B cell (primary cell): ENCODE measurements at regions not wholly inside any gene's neighbourhood (a gene's known extent, or its start where the extent isn't known, plus 50 kb on each side); places are given as distances from the start of the nearest gene placed in this dataset.

ENCODE experiments used
- ATAC-seq: fragments of 200-7000 bp; cut with Tn5 transposase; one replicate; pipeline ENCODE4 v1.10.0; 2021; ENCODE audit warnings: low read depth, mild to moderate bottlenecking, moderate number of reproducible peaks, moderate library complexity
- CTCF ChIA-PET: fragments of 350-600 bp; sonication (Branson Sonifier 250); formaldehyde crosslinking; loops from one replicate; lab custom pipeline; 2021; ENCODE audit warnings: antibody characterized with exemption, inconsistent platforms; lab: Charles Lee
- POLR2A ChIA-PET: fragments of 350-600 bp; sonication (Branson Sonifier 250); formaldehyde crosslinking; loops from one replicate; lab custom pipeline; 2021; ENCODE audit warnings: antibody characterized with exemption; lab: Charles Lee
- DNase-seq: peaks from one replicate; pipeline ENCODE4 v3.0.0; 2013
- H2AFZ ChIP-seq: 2 replicates; pipeline ENCODE4 v1.6.1; 2012; ENCODE audit warnings: mild to moderate bottlenecking, low read depth, low read length; ENCODE audit not compliant: insufficient read depth, poor library complexity, severe bottlenecking
- H3K27ac ChIP-seq, 2 donors: 1 replicate in 1 of 2; 2 replicates in 1 of 2; pipeline ENCODE4 v1.5.1; 2012 to 2013; ENCODE audit warnings: low read length in 2 of 2, mild to moderate bottlenecking in 2 of 2, moderate library complexity in 1 of 2
- H3K27me3 ChIP-seq, 4 experiments: fragments of 200-600 bp in 1 of 4; sonication (generic) in 1 of 4; replicated peaks in 1 of 4; 1 replicate in 2 of 4; 2 replicates in 2 of 4; pipeline versions ENCODE4 v1.6.1 to v1.7.0; 2013 to 2016; ENCODE audit warnings: low read length in 3 of 4, mild to moderate bottlenecking in 2 of 4, mixed read lengths in 1 of 4, moderate library complexity in 1 of 4; ENCODE audit not compliant: insufficient read depth in 4 of 4, control insufficient read depth in 3 of 4; ENCODE audit errors: control extremely low read depth in 1 of 4
- H3K36me3 ChIP-seq, 2 experiments: replicated peaks in 1 of 2; 1 replicate in 1 of 2; 2 replicates in 1 of 2; pipeline versions ENCODE4 v1.6.1 to v1.7.1; 2013; ENCODE audit warnings: low read length in 1 of 2; ENCODE audit not compliant: insufficient read depth in 2 of 2, control insufficient read depth in 1 of 2; ENCODE audit errors: control extremely low read depth in 1 of 2, extremely low read depth in 1 of 2
- H3K4me1 ChIP-seq, 2 donors: fragments of 200-600 bp in 1 of 2; sonication (generic) in 1 of 2; 1 replicate in 1 of 2; 2 replicates in 1 of 2; pipeline versions ENCODE4 v1.5.1 to v1.6.1; 2013 to 2017; ENCODE audit warnings: low read length in 2 of 2; ENCODE audit not compliant: control insufficient read depth in 2 of 2, insufficient read depth in 2 of 2
- H3K4me2 ChIP-seq: replicated peaks from 2 replicates; pipeline ENCODE3; 2012; ENCODE audit warnings: mild to moderate bottlenecking, low read depth, low read length; ENCODE audit not compliant: poor library complexity, severe bottlenecking
- H3K4me3 ChIP-seq, 5 experiments: fragments of 200-600 bp in 1 of 5; sonication (generic) in 1 of 5; 1 replicate in 3 of 5; 2 replicates in 2 of 5; pipeline versions ENCODE4 v1.5.1 to v1.7.0; 2011 to 2016; ENCODE audit warnings: low read length in 4 of 5, mild to moderate bottlenecking in 4 of 5, low read depth in 2 of 5, control low read depth in 1 of 5, moderate library complexity in 1 of 5; ENCODE audit not compliant: insufficient read depth in 1 of 5; ENCODE audit errors: control extremely low read depth in 1 of 5, extremely low read depth in 1 of 5
- H3K79me2 ChIP-seq: fragments of 200-600 bp; sonication (generic); one replicate; pipeline ENCODE4 v1.6.0; 2016; ENCODE audit warnings: low read length; ENCODE audit not compliant: control insufficient read depth, insufficient read depth
- H3K9ac ChIP-seq: fragments of 200-600 bp; sonication (generic); 2 replicates; pipeline ENCODE4 v1.6.1; 2017; ENCODE audit warnings: mild to moderate bottlenecking, low read length, moderate library complexity
- H3K9me3 ChIP-seq, 3 donors: one replicate each; pipeline versions ENCODE4 v1.6.1 to v1.7.1; 2013; ENCODE audit warnings: low read length in 2 of 3; ENCODE audit not compliant: control insufficient read depth in 2 of 3, insufficient read depth in 1 of 3; ENCODE audit errors: control extremely low read depth in 1 of 3
- H4K20me1 ChIP-seq: 2 replicates; pipeline ENCODE4 v1.6.0; 2012; ENCODE audit warnings: mild to moderate bottlenecking, low read length; ENCODE audit not compliant: insufficient read depth, control insufficient read depth, poor library complexity, severe bottlenecking
- H3K27ac Mint-ChIP-seq: one replicate; pipeline ENCODE4 v1.8.0; 2021; ENCODE audit warnings: mixed read lengths
- H3K27me3 Mint-ChIP-seq: one replicate; pipeline ENCODE4 v1.8.0; 2021; ENCODE audit warnings: mixed read lengths
- H3K4me1 Mint-ChIP-seq: one replicate; pipeline ENCODE4 v1.8.0; 2021; ENCODE audit warnings: mixed read lengths
- H3K4me3 Mint-ChIP-seq: one replicate; pipeline ENCODE4 v1.8.0; 2021; ENCODE audit warnings: mixed read lengths
- H3K9me3 Mint-ChIP-seq: one replicate; pipeline ENCODE4 v1.8.0; 2022; ENCODE audit warnings: mixed read lengths; ENCODE audit not compliant: insufficient read depth
- CTCF ChIP-seq: fragments of 200-600 bp; IDR thresholded peaks from one replicate; pipeline ENCODE4 v1.8.0; 2022; ENCODE audit warnings: antibody characterized with exemption, mild to moderate bottlenecking
- EZH2 ChIP-seq: IDR thresholded peaks from 2 replicates; pipeline ENCODE4 v1.6.1; 2012; ENCODE audit warnings: borderline replicate concordance, low read depth, mild to moderate bottlenecking, moderate library complexity, low read length; ENCODE audit not compliant: insufficient read depth, poor library complexity, severe bottlenecking
- WGBS: methylation state at CpG from one replicate; pipeline ENCODE4 v1.1.5; 2013; ENCODE audit warnings: missing lambda C conversion rate; ENCODE audit not compliant: insufficient coverage; 5-methylcytosine and 5-hydroxymethylcytosine counted together
- intact Hi-C: fragments of 100-400 bp; cut with micrococcal nuclease; formaldehyde crosslinking; loops from one replicate; pipeline ENCODE4 v1.10.0; 2022

GRCh38 chr1:185459141-185459540 lies 142.1 kb upstream of the IVNS1ABP start:
- Mint-ChIP-seq H3K27ac (no peak overlapping the region), H3K9me3 (no peaks in the 10 kb centered on the region), H3K27me3 (peaks cover 3% of the 10 kb centered on the region), H3K4me1 (no peaks in the 10 kb centered on the region), H3K4me3 (no peak overlapping the region)
- no peak overlapping the region for H2AFZ ChIP-seq
- H3K36me3 ChIP-seq, result no peaks in the 10 kb centered on the region
- POLR2A ChIA-PET, result no interaction called here
- DNase-seq, result no peak
- H3K9ac ChIP-seq, result no peak overlapping the region
- H3K27me3 ChIP-seq, result no peaks in the 10 kb centered on the region
- intact Hi-C loops, result no loop called here
- CTCF ChIA-PET, result no interaction called here
- ATAC-seq, result no peak
- no peak overlapping the region for H3K4me2 ChIP-seq
- no peaks in the 10 kb centered on the region for H3K9me3 ChIP-seq
- no peaks in the 10 kb centered on the region for H3K4me1 ChIP-seq
- no peak overlapping the region for H3K4me3 ChIP-seq
- no peaks in the 10 kb centered on the region for H3K79me2 ChIP-seq
- no peak overlapping the region for H3K27ac ChIP-seq
- TF ChIP-seq CTCF (no peak), EZH2 (no peak)
- no peaks in the 10 kb centered on the region for H4K20me1 ChIP-seq
- WGBS, result 94% methylated on average over 5 of the region's 7 CpGs

DNA sequence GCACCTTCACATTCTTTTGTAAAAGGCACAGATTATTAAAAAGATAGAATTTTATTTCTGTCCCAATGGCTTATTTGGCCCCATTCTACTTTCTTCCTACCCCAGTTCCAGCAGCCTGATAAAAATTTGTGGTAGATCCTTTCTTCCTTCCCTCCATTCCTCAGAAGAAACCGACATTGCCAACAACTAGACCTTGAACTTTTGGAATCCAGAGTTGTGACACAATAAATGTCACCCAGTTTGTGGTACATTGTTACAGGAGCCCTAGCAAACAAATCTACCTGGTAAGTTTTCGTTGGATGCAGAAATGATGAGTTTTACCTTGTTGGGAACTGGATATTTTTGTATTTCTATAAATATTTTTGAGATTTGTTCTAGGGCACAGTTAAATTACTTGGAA lies 141.6 kb upstream of the IVNS1ABP start:
- H3K36me3 ChIP-seq, result no peaks in the 10 kb centered on the region
- no peak overlapping the region for H2AFZ ChIP-seq
- no peaks in the 10 kb centered on the region for H4K20me1 ChIP-seq
- no peaks in the 10 kb centered on the region for H3K79me2 ChIP-seq
- Mint-ChIP-seq H3K27me3 (peaks cover 3% of the 10 kb centered on the region), H3K4me3 (no peak overlapping the region), H3K9me3 (no peaks in the 10 kb centered on the region), H3K27ac (no peak overlapping the region), H3K4me1 (no peaks in the 10 kb centered on the region)
- POLR2A ChIA-PET, result no interaction called here
- TF ChIP-seq EZH2, result no peak
- TF ChIP-seq CTCF, result no peak
- no peak overlapping the region for H3K9ac ChIP-seq
- no peak overlapping the region for H3K4me3 ChIP-seq
- 100% methylated on average over 1 of the region's 2 CpGs for WGBS
- ATAC-seq, result no peak
- no peak overlapping the region for H3K27ac ChIP-seq
- no peaks in the 10 kb centered on the region for H3K9me3 ChIP-seq
- no peak overlapping the region for H3K4me2 ChIP-seq
- CTCF ChIA-PET, result no interaction called here
- intact Hi-C loops, result no loop called here
- H3K27me3 ChIP-seq, result no peaks in the 10 kb centered on the region
- no peak for DNase-seq
- no peaks in the 10 kb centered on the region for H3K4me1 ChIP-seq
